NCI-H2196 treated with DMSO at 0.1 percent for 48 hours (cell line): ENCODE measurements at regions not wholly inside any gene's neighbourhood (a gene's known extent, or its start where the extent isn't known, plus 50 kb on each side); places are given as distances from the start of the nearest gene placed in this dataset.

Source experiments
- DNase-seq: peaks from one replicate; lab custom pipeline; 2025; ENCODE audit not compliant: unreplicated experiment; lab: John Stamatoyannopoulos, UW

DNA sequence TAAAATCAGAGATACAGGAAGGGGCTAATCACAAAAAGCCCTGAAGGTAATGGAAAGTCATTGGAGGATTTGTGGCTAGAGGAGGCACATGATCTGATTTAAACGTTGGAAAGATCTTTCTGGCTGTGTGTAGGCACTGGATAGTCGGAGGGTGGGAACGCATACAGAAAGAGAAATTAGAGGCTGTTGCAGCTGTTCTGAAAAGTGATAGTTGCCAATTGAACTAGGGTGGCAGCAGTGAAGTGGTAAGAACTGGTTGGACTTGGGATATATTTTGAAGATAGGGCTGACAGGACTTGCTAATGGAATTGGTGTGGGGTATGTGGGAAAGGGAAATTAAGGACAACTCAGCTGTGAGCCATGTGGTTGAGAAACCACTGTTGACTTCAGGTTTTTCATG lies 223.6 kb downstream of the OGFRL1 start:
- DNase-seq, result no peak

- DNase-seq, result no peak
Observed at GRCh38 chr6:71513036-71513435, 224.4 kb downstream of the OGFRL1 start.

DNA sequence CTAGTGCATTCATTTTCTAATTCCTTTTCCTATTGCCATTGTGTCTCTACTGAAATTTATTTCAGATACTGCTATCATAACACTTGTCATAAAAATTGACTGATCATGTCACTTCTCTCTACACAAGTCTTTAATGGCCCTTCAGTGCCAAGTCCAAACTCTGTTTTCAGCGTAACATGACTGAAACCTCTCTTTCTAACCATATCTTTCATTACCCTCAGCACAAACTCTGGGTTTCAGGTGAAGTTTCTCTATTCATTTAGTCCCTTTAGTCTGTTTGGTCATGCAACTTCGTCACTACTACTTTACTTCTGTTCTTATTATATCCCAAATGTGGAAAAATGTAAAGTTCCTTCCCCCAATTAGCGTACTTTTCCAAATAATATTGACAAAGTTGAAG lies 234.9 kb downstream of the OGFRL1 start:
- no peak for DNase-seq

- no peak for DNase-seq
Observed at GRCh38 chr6:71524201-71524600, 235.6 kb downstream of the OGFRL1 start.

DNA sequence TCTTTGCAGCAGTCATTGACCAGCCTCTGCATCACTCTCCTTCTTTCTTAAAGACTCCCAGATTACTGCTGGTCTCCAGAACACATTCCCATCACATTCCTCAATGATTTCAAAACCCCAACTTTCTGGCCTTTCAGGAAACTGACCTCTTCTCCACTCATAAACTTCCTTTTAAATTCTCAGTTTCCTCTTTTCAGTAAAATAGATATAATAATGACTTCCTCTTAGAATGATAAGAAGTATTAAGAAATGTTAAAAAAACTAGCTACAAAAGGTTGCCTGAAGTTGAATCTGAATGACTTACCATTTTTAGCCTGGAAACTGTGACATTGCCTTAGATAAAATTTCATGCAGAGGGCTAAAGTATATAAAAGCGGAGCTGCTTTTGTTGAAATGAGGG lies 239.3 kb downstream of the OGFRL1 start:
- DNase-seq, result no peak

DNA sequence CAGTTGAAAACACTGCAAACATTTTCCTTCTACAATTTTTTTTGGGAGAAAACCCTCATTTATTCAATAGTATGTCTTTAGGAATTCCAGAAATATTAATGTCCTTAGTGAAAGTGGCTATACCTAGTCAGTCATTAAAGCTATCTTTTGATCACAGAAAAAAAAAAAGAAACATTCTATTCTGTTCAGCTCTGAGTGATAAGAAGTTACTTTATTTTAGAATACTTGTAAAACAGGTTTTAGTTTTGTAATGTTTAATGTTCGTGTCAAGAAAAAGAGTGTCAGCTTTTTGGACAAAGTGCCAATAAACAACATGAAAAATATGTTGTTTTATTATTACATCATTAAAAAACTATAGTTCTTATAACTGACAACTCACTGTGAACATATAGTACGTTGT lies 240.4 kb downstream of the OGFRL1 start:
- no peak for DNase-seq

DNA sequence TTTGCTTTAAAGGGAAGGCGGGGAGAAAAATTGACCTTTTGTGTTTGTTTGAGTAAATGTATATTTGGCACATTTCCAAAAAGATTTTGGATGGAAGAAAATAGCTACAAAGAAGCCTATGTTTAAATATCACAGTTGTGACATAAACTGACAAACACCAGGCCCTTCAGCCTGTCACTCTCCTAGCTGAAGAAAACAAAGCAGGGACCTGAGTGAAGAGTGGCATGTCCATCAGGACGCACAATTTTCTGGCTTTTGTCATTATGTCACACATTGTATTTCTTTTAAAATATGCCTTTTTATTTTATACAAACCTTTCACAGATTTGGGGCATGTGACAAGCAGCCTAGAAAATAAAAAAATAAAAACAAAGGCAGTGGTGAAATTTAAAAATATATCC lies 241.2 kb downstream of the OGFRL1 start:
- DNase-seq, result no peak

DNA sequence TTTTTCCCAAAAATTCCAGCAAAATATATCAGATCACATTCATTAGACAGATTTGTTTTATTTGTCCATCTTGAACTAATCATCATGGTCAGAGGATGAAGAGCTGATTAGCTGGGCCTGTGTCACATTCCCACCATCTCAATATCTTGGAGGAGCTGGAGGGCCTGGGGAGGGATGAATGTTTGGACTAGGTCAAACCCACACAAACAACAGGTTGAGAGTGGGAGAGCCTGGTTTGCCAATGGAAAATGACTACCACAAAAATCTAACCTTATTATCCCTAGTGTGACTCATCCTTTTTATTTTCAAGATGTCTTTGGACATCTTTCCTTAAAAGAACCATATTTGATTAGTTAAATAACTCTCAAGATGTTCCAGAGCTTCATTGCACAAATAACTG lies 242.4 kb downstream of the OGFRL1 start:
- no peak for DNase-seq

- no peak for DNase-seq
Observed at GRCh38 chr6:71531841-71532240, 243.2 kb downstream of the OGFRL1 start.

GRCh38 chr6:71533939-71534379 lies 245.3 kb downstream of the OGFRL1 start:
- no peak for DNase-seq

GRCh38 chr6:71534921-71535320 lies 246.3 kb downstream of the OGFRL1 start:
- no peak for DNase-seq

DNA sequence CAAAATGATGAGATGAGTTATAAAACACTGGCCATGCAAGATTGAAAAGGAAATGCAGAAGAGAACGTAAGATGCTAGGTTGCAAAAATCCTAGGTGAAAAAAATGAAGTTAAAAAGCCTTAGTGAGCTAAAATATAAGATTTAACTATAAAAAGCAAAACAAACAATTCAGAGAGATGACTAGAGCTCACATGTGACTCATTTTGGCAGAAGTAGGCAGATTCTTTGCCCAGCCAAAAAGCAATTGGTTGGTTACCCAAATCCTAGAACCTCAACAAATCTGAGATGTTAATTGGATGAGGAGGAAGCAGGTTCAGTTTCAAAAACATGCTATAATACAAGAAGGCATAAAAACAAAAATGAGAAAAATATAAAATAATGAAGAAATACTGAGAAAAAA lies 249.1 kb downstream of the OGFRL1 start:
- DNase-seq, result no peak

DNA sequence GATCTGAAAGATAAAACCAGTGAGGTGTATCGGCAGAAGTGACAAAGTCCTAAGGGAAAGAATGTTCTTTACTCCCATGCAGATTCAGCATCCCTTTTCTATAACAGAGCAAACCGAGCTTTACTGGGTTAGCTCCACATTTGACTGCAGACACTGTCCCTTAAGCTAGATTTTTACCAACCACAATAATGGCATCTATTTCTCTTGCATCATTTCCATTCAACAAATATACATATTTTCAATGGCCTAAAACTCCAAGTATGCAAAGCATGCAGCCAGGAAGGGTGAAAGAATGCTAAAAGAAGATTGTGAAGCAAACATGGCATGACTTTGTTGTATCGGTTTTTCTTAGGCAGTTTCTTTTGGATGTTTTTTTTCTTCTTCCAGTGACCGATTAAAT lies 255.4 kb downstream of the OGFRL1 start:
- DNase-seq, result no peak

DNA sequence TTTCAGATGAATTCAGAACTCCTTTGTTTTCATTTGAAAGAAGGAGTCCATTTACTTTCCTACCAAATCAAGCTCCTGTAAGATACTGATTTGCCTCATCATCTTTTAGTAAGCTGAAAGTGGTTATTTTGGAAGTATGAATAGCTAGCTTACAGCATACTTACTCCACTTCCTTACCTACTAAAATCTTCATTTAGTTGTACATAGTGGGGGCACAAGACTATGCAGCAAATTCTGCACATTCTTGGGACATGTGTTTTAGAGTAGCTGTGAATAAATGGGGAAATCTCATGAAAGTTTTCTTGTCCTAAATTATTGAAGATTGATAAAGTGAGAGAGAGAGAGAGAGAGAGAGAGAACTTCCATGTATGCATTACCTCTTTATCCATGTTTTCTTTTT lies 256.3 kb downstream of the OGFRL1 start:
- no peak for DNase-seq

- DNase-seq, result no peak
Observed at GRCh38 chr6:71545905-71546304, 257.3 kb downstream of the OGFRL1 start.

DNA sequence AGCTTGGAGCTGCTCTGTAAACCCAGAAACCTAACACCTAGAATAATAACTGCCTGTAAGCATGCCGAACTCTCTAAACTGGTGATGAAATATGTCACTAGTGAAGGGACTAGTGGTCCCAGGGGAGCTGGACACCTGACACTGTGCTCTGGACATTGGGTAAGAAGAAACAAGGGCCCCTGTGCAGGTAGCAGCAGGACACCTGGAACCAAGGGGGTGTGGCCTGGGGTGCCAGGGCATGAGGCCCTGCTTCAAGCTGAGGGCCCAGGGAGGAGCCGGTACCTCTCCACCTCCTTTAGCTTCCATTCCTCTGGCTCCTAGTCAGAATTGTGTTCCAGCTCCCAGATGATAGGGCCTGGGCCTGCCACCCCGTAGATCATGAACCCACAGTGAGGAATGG lies 263.2 kb downstream of the OGFRL1 start:
- no peak for DNase-seq

DNA sequence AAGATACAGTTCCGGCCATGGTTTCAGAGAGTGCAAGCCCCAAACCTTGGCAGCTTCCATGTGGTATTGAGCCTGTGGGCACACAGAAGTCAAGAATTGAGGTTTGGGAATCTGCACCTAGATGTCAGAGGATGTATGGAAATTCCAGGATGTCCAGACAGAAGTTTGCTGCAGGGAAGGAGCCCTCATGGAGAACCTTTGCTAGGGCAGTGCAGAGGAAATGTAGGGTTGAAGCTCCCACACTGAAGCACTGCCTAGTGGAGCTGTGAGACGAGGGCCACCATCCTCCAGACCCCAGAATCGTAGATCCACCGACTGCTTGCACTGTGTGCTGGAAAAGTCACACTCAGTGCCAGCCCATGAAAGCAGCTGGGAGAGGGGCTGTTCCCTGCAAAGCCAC lies 267.5 kb downstream of the OGFRL1 start:
- no peak for DNase-seq

DNA sequence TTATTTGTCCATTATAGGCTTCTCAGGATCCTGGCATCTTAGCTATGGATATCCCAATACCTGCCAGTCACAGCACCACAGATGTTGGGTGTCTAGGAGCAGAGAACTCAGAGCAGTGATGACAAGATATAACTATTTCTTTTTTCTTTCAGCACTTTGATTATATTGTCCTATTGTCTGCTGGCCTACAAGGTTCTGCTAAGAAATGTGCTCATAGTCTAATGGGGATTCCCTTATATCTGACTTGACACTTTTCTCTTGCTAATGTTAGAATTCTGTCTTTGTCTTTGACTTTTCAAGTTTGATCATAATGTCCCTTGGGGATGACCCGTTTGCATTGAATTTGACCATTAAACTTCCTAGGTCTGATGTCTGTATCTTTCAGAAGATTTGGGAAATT lies 270.4 kb downstream of the OGFRL1 start:
- no peak for DNase-seq

- DNase-seq, result no peak
Observed at GRCh38 chr6:71567562-71567961, 279.0 kb downstream of the OGFRL1 start.

DNA sequence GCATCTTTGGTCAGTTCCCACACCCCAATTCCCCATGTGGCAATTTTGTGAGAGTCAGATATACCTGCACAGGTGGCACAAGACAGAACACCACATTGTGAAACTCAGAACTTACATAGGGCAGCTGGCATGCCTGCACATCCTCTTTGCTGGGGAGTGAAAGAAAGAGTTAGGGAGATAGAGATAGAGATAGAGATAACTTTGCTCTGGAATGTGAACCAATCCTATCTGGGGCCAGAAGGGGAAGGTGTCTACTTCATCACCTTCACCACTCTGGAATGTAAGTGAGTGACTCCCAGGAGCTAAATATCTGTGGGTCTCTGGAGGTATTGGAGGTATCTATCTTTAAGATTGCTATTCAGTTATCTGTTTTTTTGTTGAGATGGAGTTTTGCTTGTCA lies 289.2 kb downstream of the OGFRL1 start:
- no peak for DNase-seq

DNA sequence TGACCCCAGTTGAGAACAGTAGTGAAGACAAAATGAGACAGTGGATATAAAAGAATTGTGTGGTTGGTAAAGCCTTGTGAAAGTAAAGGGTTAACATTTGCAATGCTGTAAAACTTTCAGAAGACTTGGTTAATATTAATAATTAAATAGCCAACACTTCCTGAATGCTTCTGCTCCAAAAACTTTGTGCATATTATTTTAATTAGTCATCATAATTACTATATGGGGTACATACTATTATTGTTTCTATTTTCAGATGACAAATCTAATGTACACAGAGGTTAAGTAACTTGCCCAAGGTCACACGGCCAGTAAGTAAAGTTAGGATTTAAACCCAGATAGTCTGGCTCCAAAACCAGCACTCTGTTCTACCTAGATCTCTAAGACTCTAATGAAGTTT lies 291.3 kb downstream of the OGFRL1 start:
- no peak for DNase-seq

DNA sequence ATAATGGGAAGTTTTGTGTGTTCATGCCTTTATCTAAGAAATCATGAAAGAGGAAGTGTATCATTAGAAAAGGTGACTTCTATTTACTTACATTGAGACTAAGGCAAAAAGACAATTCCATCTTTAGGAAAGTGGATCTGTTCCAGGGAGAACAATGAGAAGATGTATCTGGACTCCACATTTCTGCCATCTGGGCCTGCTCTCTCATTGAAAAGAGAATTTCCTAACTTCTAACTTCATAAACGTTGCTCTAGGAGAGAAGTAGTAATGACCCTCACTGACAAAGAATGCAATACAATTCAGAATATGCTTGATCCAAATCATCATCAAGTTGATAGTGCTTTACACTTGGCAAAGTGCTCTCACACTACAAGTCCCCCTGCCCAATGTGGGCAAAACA lies 294.2 kb downstream of the OGFRL1 start:
- DNase-seq, result no peak

GRCh38 chr6:71584712-71585436 lies 296.3 kb downstream of the OGFRL1 start:
- DNase-seq, result no peak
